ENCODE measurements at regions not wholly inside any gene's neighbourhood (a gene's known extent, or its start where the extent isn't known, plus 50 kb on each side); places are given as distances from the start of the nearest gene placed in this dataset.

GRCh38 chr13:80037505-80037888, 303.4 kb downstream of the SPRY2 start:
- H3K27ac ChIP-seq (ENCODE audit: low read depth in 1 of 2, low read length in 2 of 2) = no peak overlapping the region
- no peaks in the 10 kb centered on the region for H3K27me3 ChIP-seq (ENCODE audit: control insufficient read depth in 1 of 2, insufficient read depth in 2 of 2, low read length in 2 of 2)
- H3K9me3 Mint-ChIP-seq = no peaks in the 10 kb centered on the region
- H3K4me3 ChIP-seq (ENCODE audit: low read length) = no peak overlapping the region
- no peak overlapping the region for H3K4me3 Mint-ChIP-seq
- no peak overlapping the region for H3K27ac Mint-ChIP-seq
- no peaks in the 10 kb centered on the region for H3K9me3 ChIP-seq (ENCODE audit: control insufficient read depth in 1 of 2, insufficient read depth in 1 of 2, low read length in 2 of 2)
- no peaks in the 10 kb centered on the region for H3K36me3 ChIP-seq (ENCODE audit: insufficient read depth, low read length)
- H3K4me1 ChIP-seq (ENCODE audit: insufficient read depth, low read length) = no peaks in the 10 kb centered on the region
- no peak for ATAC-seq (ENCODE audit: poor library complexity)
- intact Hi-C loops (cut with DNase I, micrococcal nuclease) = no loop called here
- no peaks in the 10 kb centered on the region for H3K36me3 Mint-ChIP-seq (ENCODE audit: low read depth)
- POLR2A ChIA-PET = no interaction called here
- DNase-seq = peak in 2 of 14 experiments; percentile 16 to 44
- H3K4me1 Mint-ChIP-seq (ENCODE audit: low read depth) = no peaks in the 10 kb centered on the region
- H3K27me3 Mint-ChIP-seq = no peaks in the 10 kb centered on the region
- CTCF ChIA-PET = no interaction called here
- no peak for TF ChIP-seq CTCF (IDR thresholded peaks at IDR 0.05)

GRCh38 chr13:80036845-80037504, 304.0 kb downstream of the SPRY2 start:
- H3K27ac Mint-ChIP-seq = no peak overlapping the region
- ChIA-PET POLR2A (no interaction called here), CTCF (no interaction called here)
- peak in 3 of 14 experiments; percentile 7 to 49 (median 43) for DNase-seq
- Histone ChIP-seq H3K27ac (ENCODE audit: low read depth in 1 of 2, low read length in 2 of 2) (no peak overlapping the region), H3K9me3 (ENCODE audit: control insufficient read depth in 1 of 2, insufficient read depth in 1 of 2, low read length in 2 of 2) (no peaks in the 10 kb centered on the region), H3K4me3 (ENCODE audit: low read length) (no peak overlapping the region), H3K27me3 (ENCODE audit: control insufficient read depth in 1 of 2, insufficient read depth in 2 of 2, low read length in 2 of 2) (no peaks in the 10 kb centered on the region), H3K4me1 (ENCODE audit: insufficient read depth, low read length) (no peaks in the 10 kb centered on the region), H3K36me3 (ENCODE audit: insufficient read depth, low read length) (no peaks in the 10 kb centered on the region)
- no peak for TF ChIP-seq CTCF (IDR thresholded peaks at IDR 0.05)
- H3K4me3 Mint-ChIP-seq = no peak overlapping the region
- H3K36me3 Mint-ChIP-seq (ENCODE audit: low read depth) = no peaks in the 10 kb centered on the region
- H3K27me3 Mint-ChIP-seq = no peaks in the 10 kb centered on the region
- H3K9me3 Mint-ChIP-seq = no peaks in the 10 kb centered on the region
- intact Hi-C loops (cut with DNase I, micrococcal nuclease) = no loop called here
- no peak for ATAC-seq (ENCODE audit: poor library complexity)
- no peaks in the 10 kb centered on the region for H3K4me1 Mint-ChIP-seq (ENCODE audit: low read depth)

- Mint-ChIP-seq H3K27me3 (no peaks in the 10 kb centered on the region), H3K9me3 (no peaks in the 10 kb centered on the region), H3K4me1 (ENCODE audit: low read depth) (no peaks in the 10 kb centered on the region), H3K36me3 (ENCODE audit: low read depth) (no peaks in the 10 kb centered on the region), H3K27ac (no peak overlapping the region), H3K4me3 (no peak overlapping the region)
- no peak for TF ChIP-seq CTCF (IDR thresholded peaks at IDR 0.05)
- Histone ChIP-seq H3K9me3 (ENCODE audit: control insufficient read depth in 1 of 2, insufficient read depth in 1 of 2, low read length in 2 of 2) (no peaks in the 10 kb centered on the region), H3K27me3 (ENCODE audit: control insufficient read depth in 1 of 2, insufficient read depth in 2 of 2, low read length in 2 of 2) (no peaks in the 10 kb centered on the region), H3K27ac (ENCODE audit: low read depth in 1 of 2, low read length in 2 of 2) (no peak overlapping the region), H3K36me3 (ENCODE audit: insufficient read depth, low read length) (no peaks in the 10 kb centered on the region), H3K4me1 (ENCODE audit: insufficient read depth, low read length) (no peaks in the 10 kb centered on the region), H3K4me3 (ENCODE audit: low read length) (no peak overlapping the region)
- ATAC-seq (ENCODE audit: poor library complexity) (no peak), DNase-seq (no peak)
- CTCF ChIA-PET = no interaction called here
- POLR2A ChIA-PET = no interaction called here
- intact Hi-C loops (cut with DNase I, micrococcal nuclease) = no loop called here
These were observed 305.8 kb downstream of the SPRY2 start for GRCh38 chr13:80035096-80035495.

Data from CD4-positive, alpha-beta T cell (primary cell).